K562 (cell line): ENCODE measurements at regions not wholly inside any gene's neighbourhood (a gene's known extent, or its start where the extent isn't known, plus 50 kb on each side); places are given as distances from the start of the nearest gene placed in this dataset.

Experiments used
- ATAC-seq: fragments of 200-7000 bp; cut with Tn5 transposase; 3 replicates; pipeline ENCODE4 v1.9.1; 2020; ENCODE audit warnings: moderate library complexity
- BruUV-seq: library from RNA; stranded (reverse); fragments of 400-500 nt; replicated peaks from 2 replicates; lab custom pipeline; 2021; lab: Mats Ljungman, UMichigan
- CTCF ChIA-PET: fragments of 300-600 bp; formaldehyde crosslinking; extraction: SDS; loops from one replicate; lab custom pipeline; 2021; ENCODE audit warnings: low intra/inter-chr PET ratio; lab: Yijun Ruan, JAX
- POLR2A ChIA-PET: fragments of 300-600, 350-650 bp; sonication (Branson Sonifier 250); formaldehyde crosslinking; extraction: SDS; loops from one replicate; lab custom pipeline; 2021; ENCODE audit warnings: antibody characterized with exemption, inconsistent platforms; lab: Yijun Ruan, JAX
- DNase-seq, 4 experiments: peaks; one replicate each; pipeline versions ENCODE4 v3.0.0 to v3.0.0-alpha.2; 2011 to 2018; ENCODE audit warnings: low spot score in 3 of 4, mixed read lengths in 3 of 4; ENCODE audit errors: extremely low read depth in 1 of 4
- FAIRE-seq: peaks from 2 replicates; lab custom pipeline; 2011; peaks lifted over from hg19 to GRCh38; lab: Jason Lieb, UNC
- H2AFZ ChIP-seq: 2 replicates; pipeline ENCODE4 v1.6.0; 2011; ENCODE audit warnings: low read depth, low read length, control low read depth, inconsistent platforms
- H3K27ac ChIP-seq: fragments of 200-600 bp; 3 replicates; pipeline ENCODE4 v1.8.0; 2011; ENCODE audit warnings: low read depth, mild to moderate bottlenecking, control low read depth, inconsistent platforms, low read length, moderate library complexity, mixed read lengths; ENCODE audit errors: extremely low read depth
- H3K27me3 ChIP-seq, 2 experiments: fragments of 300-600 bp in 1 of 2; 2 replicates in 1 of 2; 3 replicates in 1 of 2; pipeline versions ENCODE4 v1.6.0 to v1.8.0; 2011; ENCODE audit warnings: inconsistent platforms in 2 of 2, low read length in 2 of 2, mild to moderate bottlenecking in 1 of 2, mixed read lengths in 1 of 2, moderate library complexity in 1 of 2; ENCODE audit not compliant: control insufficient read depth in 2 of 2, insufficient read depth in 2 of 2
- H3K36me3 ChIP-seq: fragments of 300-600 bp; 3 replicates; pipeline ENCODE4 v1.8.0; 2011; ENCODE audit warnings: mild to moderate bottlenecking, low read length, inconsistent platforms; ENCODE audit not compliant: control insufficient read depth, insufficient read depth
- H3K4me1 ChIP-seq, 2 experiments: fragments of 200-600 bp in 1 of 2; replicated peaks in 1 of 2; 2 replicates in 1 of 2; 3 replicates in 1 of 2; pipeline versions ENCODE4 v1.5.1 to v1.8.0; 2011; ENCODE audit warnings: inconsistent platforms in 2 of 2, low read length in 2 of 2, mild to moderate bottlenecking in 1 of 2, mixed read lengths in 1 of 2, moderate library complexity in 1 of 2; ENCODE audit not compliant: control insufficient read depth in 2 of 2, insufficient read depth in 2 of 2
- H3K4me2 ChIP-seq: 2 replicates; pipeline ENCODE4 v1.6.1; 2011; ENCODE audit warnings: low read length, control low read depth, inconsistent platforms, mixed read lengths; ENCODE audit not compliant: insufficient read depth
- H3K4me3 ChIP-seq: fragments of 200-600 bp; sonication (generic), shearing (Covaris generic); 2 replicates; pipeline ENCODE4 v1.5.1; 2016; ENCODE audit warnings: control low read depth, inconsistent platforms
- H3K79me2 ChIP-seq: fragments of 200-600 bp; 3 replicates; pipeline ENCODE4 v1.8.0; 2011; ENCODE audit warnings: low read length, inconsistent platforms; ENCODE audit not compliant: control insufficient read depth, insufficient read depth
- H3K9ac ChIP-seq, 2 experiments: 2 replicates each; pipeline versions ENCODE4 v1.6.0 to v1.6.1; 2011; ENCODE audit warnings: low read depth in 2 of 2, low read length in 2 of 2, control low read depth in 1 of 2, inconsistent platforms in 1 of 2, mild to moderate bottlenecking in 1 of 2, mixed read lengths in 1 of 2; ENCODE audit not compliant: insufficient read depth in 1 of 2
- H3K9me1 ChIP-seq: one replicate; pipeline ENCODE4 v1.6.0; 2011; ENCODE audit warnings: inconsistent platforms, mild to moderate bottlenecking, low read length, moderate library complexity; ENCODE audit not compliant: control insufficient read depth, insufficient read depth
- H3K9me3 ChIP-seq: replicated peaks from 2 replicates; pipeline ENCODE4 v1.5.1; 2011; ENCODE audit warnings: low read depth, low read length, inconsistent platforms; ENCODE audit not compliant: control insufficient read depth, insufficient read depth
- H4K20me1 ChIP-seq: replicated peaks from 2 replicates; pipeline ENCODE4 v1.6.1; 2011; ENCODE audit warnings: low read length, inconsistent platforms, mixed read lengths; ENCODE audit not compliant: control insufficient read depth, insufficient read depth
- ARID3B ChIP-seq: fragments of 250-450 bp; sonication (Bioruptor Pico); IDR thresholded peaks from 2 replicates; pipeline ENCODE4 v1.4.0; 2020; ENCODE audit warnings: borderline replicate concordance
- CHD2 ChIP-seq: IDR thresholded peaks from 2 replicates; pipeline ENCODE4 v1.6.1; 2011; ENCODE audit warnings: low read depth, low read length
- FOXA1 ChIP-seq: fragments of 450-650 bp; IDR thresholded peaks from 2 replicates; pipeline ENCODE4 v1.6.1; 2016; ENCODE audit warnings: mild to moderate bottlenecking, borderline replicate concordance
- HMBOX1 ChIP-seq: sonication (generic); IDR thresholded peaks from 2 replicates; pipeline ENCODE4 v1.6.1; 2016
- RBM25 ChIP-seq: fragments of 200-400 bp; formaldehyde crosslinking; IDR thresholded peaks from 2 replicates; pipeline ENCODE4 v1.6.1; 2018; ENCODE audit warnings: low read length, low read depth, moderate library complexity; ENCODE audit not compliant: severe bottlenecking
- TARDBP ChIP-seq: fragments of 450-650 bp; IDR thresholded peaks from 2 replicates; pipeline ENCODE4 v1.6.1; 2016
- ZBTB1 ChIP-seq: sonication (generic); formaldehyde crosslinking; IDR thresholded peaks from 2 replicates; pipeline ENCODE4 v1.8.1; 2023; ENCODE audit warnings: missing genetic modification reagents, low read depth, mild to moderate bottlenecking, borderline replicate concordance
- ZNF23 ChIP-seq: fragments of 250-450 bp; sonication (Bioruptor Pico); IDR thresholded peaks from 2 replicates; pipeline ENCODE4 v1.4.0; 2020; ENCODE audit warnings: mild to moderate bottlenecking
- ZNF668 ChIP-seq: fragments of 250-450 bp; sonication (Bioruptor Pico); IDR thresholded peaks from 2 replicates; pipeline ENCODE4 v1.8.0; 2022; ENCODE audit warnings: mild to moderate bottlenecking, inconsistent platforms
- WGBS: fragments of 100-300 bp; shearing (Covaris generic); methylation state at CpG from one replicate; pipeline ENCODE4 v1.1.6; 2016; ENCODE audit warnings: low coverage, mixed read lengths; ENCODE audit not compliant: insufficient coverage; ENCODE audit errors: missing lambda C conversion rate; 5-methylcytosine and 5-hydroxymethylcytosine counted together
- in situ Hi-C: fragments of 300-500 bp; cut with MboI; formaldehyde crosslinking; loops from 4 replicates; pipeline ENCODE4 v1.15.0; 2018; ENCODE audit warnings: inconsistent platforms, mixed read lengths
- intact Hi-C: fragments of 100-400 bp; cut with micrococcal nuclease; formaldehyde crosslinking; loops from 2 replicates; pipeline ENCODE4 v1.14.2; 2022

- no peak overlapping the region for H2AFZ ChIP-seq
- intact Hi-C loops = no loop called here
- TF ChIP-seq TARDBP (no peak), FOXA1 (no peak), CHD2 (no peak), ZNF23 (CRISPR knock-in tag) (no peak), HMBOX1 (no peak), RBM25 (no peak), ZNF668 (CRISPR knock-in tag) (no peak), ARID3B (CRISPR knock-in tag) (no peak), ZBTB1 (CRISPR knock-in tag) (no peak)
- WGBS = 3% methylated on average over 3 of the region's 3 CpGs
- peaks cover 0 to 10% of the 10 kb centered on the region in 2 experiments; a peak in 2 of 5 replicates for H3K27me3 ChIP-seq
- in situ Hi-C loops = no loop called here
- FAIRE-seq (no peak), DNase-seq (no peak), ATAC-seq (no peak)
- ChIA-PET POLR2A (no interaction called here), CTCF (no interaction called here)
- no peak overlapping the region for H3K9ac ChIP-seq
- H3K36me3 ChIP-seq = no peaks in the 10 kb centered on the region
- no peak overlapping the region for H3K27ac ChIP-seq
- H3K79me2 ChIP-seq = no peaks in the 10 kb centered on the region
- H3K9me3 ChIP-seq = no peaks in the 10 kb centered on the region
- no peaks in the 10 kb centered on the region for H4K20me1 ChIP-seq
- BruUV-seq = no TSS peak
- no peaks in the 10 kb centered on the region for H3K4me1 ChIP-seq
- no peaks in the 10 kb centered on the region for H3K9me1 ChIP-seq
- no peak overlapping the region for H3K4me2 ChIP-seq
- H3K4me3 ChIP-seq = no peak overlapping the region
Measured at GRCh38 chr3:15998911-15999310, 175.6 kb upstream of the GALNT15 start.
